NOMO-1 treated with dmso at 0.1 percent for 144 hours (cell line): ENCODE measurements at regions not wholly inside any gene's neighbourhood (a gene's known extent, or its start where the extent isn't known, plus 50 kb on each side); places are given as distances from the start of the nearest gene placed in this dataset.
A peak's percentile ranks its signal among the peaks of the same experiment; 100 is the strongest.
"Not testable (repeated sequence)": the region's sequence is repeated elsewhere in the genome, so short reads cannot be mapped to it uniquely, and the experiment has no call there.

Experiments
- DNase-seq: peaks from one replicate; lab custom pipeline; 2025; ENCODE audit not compliant: unreplicated experiment; lab: John Stamatoyannopoulos, UW

DNA sequence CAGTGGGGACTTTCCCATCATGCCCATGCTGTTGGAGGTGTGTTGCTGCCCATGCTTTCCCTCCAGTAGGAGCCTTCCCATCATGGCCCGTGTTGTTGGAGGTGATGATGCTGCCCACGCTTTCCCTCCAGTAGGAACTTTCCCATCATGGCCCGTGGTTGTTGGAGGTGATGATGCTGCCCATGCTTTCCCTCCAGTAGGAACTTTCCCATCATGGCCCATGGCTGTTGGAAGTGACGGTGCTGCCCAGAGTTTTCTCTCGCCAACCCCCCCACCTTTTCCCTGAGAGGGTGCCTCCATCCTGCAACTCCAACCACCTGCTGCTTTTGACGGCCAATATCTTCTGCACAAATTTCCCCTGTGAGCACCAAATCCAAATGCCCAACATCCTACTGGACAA is 205.7 kb downstream of the TOMM20 start:
- DNase-seq, result no peak

DNA sequence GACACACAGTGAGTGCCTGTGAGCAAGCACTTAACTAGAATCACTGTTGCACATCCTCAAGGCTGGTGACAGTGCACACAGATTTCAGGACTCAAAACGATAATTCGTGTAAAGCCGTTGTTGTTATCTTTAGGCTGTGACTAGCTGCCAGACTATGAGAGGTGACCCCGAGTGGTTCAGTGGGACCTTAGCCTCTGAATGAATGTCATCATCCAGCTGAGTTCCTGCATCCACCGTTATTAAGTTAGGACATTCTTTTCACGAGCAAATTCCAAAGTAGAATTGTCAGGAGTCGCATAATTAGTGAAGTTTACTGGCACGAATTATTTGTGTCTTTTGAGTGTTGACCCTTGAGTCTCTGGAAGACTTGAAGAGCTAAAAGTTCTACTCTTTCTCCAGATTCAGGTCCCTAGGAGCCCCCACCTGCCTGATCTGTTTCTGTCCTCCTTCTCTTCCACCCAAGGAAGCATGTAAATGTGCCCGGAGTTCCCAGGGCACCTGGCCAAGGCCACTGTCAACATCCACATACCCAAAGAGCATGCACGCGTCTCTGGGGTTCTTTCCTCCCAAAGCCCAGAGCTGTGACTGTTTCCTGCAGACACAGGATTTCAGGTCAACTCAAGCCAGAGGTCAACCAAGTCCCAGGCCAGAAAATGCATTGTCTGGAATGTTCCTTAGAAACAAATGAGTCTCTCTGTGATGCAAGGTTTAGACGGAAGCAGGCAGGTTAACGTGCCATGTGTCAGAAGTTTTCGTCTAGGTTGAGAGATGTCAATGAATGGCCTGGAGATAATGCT is 207.2 kb downstream of the TOMM20 start:
- no peak for DNase-seq

DNA sequence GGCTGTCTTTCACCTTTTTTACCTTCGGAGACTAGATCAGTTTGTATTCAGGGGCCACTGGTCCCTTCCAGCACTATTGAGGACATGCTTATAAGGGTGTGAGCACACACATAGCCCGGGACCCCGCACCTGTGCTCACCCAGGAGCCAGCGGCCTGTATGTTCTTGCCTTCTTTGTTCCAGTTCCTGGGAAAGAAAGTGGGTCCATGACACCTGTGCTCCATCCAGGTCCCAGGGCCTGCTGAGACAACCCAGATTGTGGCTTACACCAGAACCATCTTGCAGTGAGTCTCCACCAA is 207.8 kb downstream of the TOMM20 start:
- DNase-seq, result no peak

DNA sequence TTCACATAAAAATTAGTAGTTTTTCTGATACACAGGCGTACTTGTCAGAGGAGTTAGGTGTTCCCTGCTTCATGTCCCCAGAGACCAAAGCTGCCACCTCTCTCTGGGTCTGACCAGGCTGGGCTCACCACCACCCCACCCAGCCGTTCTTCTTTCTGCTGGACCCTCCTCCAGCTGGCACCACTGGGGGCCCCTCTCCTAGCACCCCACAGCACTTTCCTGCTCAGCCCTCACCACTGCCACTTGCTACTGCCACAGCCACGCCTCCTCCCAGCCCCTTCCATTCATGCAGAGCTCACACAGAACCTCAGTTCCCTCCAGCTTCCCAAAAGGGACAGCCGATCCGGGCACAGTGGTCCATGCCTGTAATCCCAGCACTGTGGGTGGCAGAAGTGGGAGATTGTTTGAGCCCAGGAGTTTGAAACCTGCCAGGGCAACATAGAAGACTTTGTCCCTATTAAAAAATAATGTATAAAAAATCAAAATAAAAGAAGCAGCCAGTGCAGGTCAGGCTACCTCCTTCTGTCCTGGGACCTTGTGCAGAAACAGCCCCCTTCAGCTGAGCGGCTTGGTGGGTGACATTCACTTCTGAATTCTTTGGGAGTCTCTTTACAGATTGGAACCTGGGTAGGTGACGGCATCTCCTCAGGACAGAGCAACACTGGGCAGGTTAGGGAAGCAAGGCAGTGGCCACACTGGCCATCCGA is 208.3 kb downstream of the TOMM20 start:
- DNase-seq, result no peak

DNA sequence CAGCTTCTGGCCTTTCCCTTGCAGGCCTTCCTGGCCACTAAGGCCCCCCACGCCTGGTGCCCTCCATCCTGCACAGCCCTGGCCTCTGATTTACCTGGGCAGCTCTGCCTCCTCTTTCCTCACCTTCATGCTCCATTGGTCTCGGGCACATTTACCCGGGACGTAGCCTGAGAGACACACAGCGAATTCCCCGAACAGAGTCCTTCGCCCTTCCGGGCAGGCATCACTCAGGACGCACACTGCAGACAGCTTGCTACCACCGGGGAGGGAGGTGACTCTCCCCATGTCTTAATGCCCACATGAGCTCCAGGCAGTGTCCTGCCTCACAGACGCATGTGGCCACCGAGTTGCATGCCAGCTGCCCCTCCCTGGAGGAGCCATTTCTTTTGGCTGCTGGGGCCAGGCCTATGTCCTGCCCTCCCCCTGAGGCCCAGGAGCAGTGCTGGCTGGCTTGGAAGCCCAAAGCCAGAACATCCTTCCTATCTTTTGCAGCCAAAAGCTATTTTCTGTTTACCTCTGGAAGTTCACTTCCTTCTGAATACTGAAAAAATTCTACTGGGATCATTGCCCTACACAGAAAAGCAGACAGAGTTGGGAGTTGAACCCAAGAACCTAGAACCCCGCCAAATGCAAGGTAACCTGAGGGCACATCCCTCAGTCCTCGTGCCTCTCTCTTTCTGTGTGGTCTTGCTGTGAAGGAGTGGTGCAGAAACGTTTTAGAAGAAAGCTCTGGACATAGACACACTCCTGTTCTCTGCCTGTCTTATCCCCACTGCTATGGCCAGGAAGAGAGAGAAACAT is 209.5 kb downstream of the TOMM20 start:
- no peak for DNase-seq

DNA sequence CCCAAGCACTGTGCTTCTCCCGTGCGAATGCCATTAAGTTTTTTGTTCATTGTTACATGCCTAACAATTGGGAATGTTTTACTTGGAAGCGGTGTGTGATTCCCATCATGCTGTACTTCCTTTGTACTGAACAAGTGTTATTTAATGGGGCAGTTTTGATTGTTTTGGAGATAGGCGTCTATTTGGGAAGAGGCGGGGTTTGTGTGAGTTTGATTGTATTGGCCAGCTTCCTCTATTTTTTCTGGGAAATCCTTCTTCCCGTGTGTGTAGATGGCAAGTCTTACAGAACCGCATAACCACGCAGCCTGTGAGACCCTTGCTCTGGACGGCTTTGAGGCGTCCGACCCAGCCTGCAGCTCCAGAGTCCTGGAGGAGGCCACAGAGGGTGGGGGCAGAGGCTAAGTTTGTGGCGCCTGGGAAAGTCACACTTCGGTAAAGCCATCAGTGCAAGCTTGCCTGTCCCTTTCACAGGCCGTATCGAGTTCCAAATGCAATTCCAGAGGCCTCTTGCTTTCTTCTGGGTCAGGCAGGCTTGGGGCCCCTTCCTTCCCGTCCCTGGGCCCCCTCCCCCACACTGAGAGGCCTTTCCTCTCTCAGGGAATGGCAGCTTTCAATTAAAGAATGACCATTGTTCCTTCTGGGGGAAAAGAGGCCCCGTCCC is 210.3 kb downstream of the TOMM20 start:
- DNase-seq, result no peak

DNA sequence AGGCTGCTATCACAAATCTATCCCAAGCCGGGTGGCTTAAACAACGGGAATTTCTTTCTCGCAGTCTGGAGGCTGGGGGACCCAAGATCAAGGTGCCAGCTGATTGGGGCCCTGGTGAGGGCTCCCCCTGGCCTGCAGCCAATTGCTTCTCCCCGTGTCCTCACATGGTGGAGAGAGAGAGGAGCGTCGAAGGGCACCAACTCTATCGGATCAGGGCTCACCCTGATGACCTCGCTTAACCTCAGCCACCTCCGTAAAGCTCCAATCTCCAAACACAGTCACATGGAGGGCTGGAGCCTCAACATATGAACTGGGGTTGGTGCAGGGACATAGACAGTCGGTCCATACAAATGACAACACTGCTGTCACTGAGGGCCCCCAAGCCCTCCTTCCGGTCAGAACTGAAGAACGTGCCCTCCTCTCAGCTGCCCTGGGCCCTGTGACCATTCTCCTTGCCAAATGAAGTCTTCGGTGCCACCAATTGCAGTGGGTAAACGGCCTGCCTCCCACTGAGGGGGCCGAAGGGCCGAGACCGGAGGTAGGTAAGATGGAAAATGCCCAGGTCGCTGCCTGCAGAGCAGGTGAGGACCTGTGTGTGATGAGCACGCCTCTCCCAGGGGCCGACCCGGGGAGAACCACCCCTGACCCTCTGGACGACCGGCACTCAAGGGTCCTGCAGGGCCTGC is 211.0 kb downstream of the TOMM20 start:
- DNase-seq, result no peak

DNA sequence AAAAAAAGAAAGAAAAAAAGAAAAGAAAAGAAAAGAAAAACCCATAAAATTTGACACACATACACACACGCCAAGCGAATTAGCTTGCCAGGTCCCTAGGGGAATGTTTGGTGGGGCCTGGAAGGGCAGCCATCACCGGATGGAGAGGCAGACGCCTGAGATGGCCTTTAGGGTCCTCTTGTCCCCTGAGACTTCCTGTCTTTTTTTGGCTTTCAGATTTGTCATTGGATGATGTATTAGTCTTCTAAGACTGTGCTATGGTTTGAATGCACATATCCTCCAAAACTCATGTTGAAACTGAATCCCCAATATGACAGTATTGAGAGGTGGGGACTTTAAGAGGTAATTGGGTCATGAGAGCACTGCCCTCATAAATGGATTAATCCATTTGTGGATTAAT is 211.8 kb downstream of the TOMM20 start:
- DNase-seq, result no peak

DNA sequence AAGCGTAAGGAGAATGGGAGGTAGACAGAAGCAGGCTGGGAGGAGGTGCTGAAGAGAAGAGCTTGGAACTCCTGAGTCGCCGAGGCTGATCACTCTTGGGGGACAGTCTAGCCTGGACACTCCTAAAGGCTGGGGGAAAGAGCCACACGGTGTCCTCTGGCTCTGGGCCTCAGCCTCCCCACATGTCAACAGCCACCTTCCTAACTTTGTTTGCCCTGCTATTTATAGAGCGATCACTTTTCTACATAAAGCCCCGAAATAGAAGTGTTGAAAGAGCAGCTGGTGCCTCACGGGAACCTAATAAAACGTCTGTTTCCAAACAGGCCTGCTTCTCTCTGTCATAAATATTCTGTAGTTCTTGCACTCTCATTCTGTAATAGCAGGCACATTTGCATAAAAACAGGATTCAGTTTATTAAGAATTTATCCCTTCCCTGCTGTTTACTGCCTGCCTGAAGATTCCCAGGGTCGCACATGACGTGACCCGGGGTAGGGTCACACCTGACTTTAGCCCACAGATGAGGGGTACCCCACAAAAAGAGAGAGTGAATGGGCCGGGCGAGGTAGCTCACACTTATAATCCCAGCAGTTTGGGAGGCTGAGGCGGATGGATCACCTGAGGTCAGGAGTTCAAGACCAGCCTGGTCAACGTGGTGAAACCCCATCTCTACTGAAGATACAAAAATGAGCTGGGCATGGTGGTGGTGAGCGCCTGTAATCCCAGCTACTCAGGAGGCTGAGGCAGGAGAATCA is 212.5 kb downstream of the TOMM20 start:
- DNase-seq, result peak; percentile 83

DNA sequence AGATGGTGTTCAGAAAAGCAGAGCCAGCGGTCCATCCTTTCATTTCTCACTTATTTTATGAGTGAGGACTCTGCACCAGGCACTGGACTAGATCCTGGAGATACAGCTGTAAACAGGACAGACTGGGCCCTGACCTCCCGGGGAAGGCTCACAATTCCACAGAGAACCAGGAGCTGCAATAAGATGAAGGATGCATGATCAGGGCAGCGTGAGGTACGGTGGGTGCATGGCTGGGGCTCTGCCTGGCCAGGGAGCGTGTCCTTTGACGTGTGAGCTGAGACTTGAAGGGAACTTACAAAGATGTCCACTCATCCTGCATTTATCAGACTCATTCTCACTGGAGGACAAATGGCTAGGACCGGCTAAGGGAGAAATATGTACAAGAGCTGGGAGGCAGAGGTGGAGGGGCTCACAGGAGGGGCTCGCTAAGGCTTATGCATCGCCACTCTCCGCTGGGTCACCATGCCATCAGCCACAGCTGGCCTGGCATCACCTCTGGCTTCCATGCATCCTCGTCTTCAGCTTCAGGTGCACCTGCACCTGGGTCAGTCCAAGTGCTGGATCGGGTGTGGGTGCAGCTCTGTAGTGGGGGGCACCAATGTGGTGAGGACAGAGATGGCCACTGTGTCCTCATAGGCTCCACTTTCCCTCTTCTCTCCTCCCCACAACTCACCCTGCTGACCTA is 213.9 kb downstream of the TOMM20 start:
- no peak for DNase-seq

DNA sequence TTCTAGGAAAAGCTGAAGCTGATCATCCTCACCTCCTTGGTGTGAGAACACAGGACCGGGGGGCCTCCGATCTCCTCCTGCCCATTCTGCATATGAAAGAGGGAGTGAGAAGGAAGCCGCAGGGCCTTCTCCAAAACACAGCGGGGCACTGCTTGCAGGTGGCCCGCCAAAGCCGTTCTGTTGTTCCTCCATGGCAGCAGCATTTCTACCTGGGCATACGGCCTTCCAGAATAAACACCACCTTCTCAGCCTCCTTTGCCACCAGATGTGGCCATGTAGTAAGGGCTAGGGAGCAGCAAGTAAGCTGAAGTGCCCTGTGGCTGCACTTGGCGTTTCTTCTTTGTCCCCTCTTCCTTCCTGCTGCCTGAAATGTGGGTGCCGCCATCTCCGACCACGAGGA is 214.9 kb downstream of the TOMM20 start:
- DNase-seq, result no peak

DNA sequence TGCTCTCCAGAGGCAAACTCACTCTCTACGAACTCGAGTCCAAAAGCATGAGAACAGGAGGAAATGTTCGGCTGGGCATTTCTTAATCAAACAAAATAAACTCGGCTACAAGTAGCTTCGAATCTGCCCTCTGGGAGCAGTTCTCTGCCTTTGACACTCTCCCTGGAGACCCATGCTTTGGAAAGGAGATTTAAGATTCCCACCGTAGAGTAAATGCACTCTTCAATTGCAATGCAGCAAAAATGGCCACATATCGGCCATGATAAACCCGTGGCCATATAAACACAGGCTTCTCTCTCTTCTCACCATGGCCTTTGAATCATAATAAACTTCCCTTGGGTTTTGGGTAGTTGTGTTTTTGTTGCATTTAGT is 215.4 kb downstream of the TOMM20 start:
- no peak for DNase-seq

DNA sequence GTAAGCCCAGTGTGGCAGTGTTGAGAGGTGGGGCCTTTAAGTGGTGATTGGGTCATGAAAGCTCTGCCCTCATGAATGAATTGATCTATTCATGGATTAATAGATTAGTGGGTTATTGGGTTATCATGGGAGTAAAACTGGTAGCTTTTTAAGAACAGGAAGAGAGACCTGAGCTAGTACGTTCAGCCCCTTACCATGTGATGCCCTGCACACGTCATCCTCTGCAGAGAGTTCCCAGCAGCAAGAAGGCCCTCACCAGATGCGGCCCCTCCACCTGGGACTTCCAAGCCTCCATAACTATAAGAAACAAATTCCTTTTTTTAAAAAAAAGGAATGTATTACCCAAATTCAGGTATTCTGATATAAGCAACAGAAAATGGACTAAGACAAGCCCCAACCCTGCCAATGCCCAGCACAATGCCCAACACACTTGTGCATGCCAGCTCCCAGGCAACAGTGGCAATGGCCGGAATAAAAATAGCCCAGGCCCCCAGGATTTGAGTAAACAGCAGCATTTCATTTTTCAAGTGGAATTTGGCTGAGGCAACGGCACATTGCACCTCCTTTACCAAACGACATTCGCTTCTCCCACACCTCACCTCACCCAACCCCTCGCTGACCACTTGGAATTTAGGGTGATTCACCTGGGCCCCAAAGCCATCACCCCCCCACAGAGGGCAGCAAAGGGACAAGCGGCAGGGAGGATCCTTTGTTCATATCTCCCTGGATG is 215.9 kb downstream of the TOMM20 start:
- DNase-seq, result no peak

DNA sequence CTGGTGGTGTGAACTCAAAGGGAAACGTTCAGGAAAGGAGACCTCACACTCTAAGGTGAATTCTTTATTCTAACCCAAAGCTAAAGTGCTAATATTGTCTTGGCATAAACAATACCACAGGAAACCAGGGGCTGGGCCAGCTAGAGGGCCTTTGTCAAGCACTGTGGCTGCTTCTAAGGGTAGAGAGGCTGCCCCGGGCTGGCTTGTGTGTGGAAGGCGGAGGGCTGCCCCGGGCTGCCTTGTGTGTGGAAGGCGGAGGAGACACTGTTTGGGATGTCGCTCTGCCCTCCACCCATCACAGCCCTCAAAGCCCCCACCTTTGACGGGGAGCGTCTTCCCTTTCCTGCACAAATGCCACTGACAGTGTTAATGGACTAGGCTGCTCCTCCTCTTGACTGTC is 216.8 kb downstream of the TOMM20 start:
- no peak for DNase-seq

DNA sequence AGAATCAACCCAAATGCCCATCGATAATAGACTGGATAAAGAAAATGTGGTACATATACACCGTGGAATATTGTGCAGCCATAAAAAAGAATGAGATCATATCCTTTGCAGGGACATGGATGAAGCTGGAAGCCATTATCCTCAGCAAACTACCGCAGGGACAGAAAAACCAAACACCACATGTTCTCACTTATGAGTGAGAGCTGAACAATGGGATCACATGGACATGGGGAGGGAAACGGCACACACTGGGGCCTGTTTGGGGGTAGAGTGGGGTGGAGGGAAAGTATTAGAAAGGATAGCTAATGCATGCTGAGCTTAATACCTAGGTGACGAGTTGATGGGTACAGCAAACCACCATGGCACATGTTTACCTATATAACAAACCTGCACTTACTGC is 217.5 kb downstream of the TOMM20 start:
- not testable (repeated sequence) for DNase-seq

DNA sequence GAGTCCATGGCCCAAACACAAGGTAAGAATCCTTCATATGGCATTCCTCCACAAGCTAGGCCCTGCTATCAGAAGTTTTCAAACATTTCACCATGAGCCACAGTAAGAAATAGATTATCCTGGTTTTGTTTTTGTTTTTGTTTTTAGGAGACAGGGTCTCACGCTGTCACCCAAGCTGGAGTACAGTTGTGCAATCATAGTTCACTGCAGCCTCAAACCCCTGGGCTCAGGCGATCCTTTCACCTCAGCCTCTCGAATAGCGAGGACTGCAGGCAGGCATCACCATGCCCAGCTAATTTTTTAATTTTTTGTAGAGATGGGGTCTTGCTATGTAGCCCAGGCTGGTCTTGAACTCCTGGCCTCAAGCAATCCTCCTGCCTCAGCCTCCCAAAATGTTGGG is 218.8 kb downstream of the TOMM20 start:
- DNase-seq, result no peak

DNA sequence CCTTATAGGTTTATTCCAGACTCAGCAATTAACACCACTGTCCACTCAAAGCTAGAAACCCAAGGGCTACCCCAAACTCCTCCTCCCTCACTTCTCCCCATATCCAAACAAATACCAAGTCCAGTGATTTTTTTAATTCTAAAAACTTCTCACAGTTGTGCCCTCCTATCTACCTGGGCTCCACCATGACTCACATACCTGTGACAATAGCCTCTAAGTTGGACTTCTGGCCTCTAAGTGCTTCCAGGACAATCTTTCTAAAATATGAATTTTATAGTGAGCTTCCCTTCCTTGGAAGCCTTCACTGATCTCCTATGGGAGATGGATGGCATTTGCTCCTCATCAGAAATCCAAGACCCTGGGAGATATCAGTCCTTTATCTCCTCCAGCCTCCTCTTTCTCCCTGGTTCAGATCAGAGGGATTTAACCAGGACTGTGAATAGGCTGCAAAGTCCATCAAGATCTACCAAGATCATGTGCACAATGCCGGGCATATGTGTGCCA is 219.3 kb downstream of the TOMM20 start:
- no peak for DNase-seq

DNA sequence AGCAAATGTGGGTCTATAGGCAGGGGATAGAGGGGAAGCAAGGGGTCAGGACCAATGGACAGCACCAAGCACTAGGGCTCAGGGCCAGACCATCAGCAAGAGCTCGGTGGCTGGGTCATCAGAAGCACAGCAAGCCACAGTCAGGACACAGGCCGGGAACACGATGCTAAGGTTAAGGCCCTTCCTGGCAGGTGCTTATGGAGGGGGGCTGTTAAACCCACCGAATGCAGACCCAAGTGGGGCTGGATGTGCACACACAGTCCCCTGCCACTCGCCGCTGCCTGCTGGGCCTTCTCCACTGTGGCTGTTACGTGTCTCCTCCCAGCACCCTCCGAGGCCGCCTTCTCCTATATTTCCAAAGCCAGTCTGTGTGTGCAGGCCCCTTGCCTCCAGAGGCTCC is 220.1 kb downstream of the TOMM20 start:
- no peak for DNase-seq

DNA sequence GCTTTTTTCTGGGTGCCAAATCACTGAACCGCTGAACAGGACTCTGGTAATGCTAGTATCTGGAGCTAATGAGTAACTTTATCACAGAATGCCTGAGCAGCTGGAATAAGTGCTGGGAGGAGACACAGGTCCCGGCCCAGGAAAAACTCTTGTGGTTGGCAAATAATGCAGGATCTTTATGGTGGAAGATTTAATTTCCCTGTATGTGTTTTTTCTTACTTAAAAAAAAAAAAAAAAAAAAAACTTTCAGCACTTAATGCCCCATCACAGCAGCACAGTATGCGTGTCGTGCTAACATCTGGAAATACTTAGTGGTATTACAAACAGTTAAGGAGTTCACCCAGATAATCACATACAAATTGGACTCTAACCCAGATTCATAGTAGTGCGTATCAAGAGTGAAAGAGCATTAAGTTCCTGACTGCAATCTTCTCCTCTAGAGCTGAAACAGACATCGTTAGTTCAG is 220.7 kb downstream of the TOMM20 start:
- DNase-seq, result no peak
